GM23338 (cell line): ENCODE measurements at regions not wholly inside any gene's neighbourhood (a gene's known extent, or its start where the extent isn't known, plus 50 kb on each side); places are given as distances from the start of the nearest gene placed in this dataset.

Source experiments
- ATAC-seq: fragments of 200-7000 bp; cut with Tn5 transposase; 3 replicates; pipeline ENCODE4 v1.9.1; 2020
- DNase-seq: peaks from one replicate; pipeline ENCODE4 v3.0.0-alpha.2; 2015; ENCODE audit warnings: low spot score
- H2AFZ ChIP-seq: fragments of 200-600 bp; sonication (generic); 2 replicates; pipeline ENCODE4 v1.8.0; 2016; ENCODE audit warnings: antibody characterized with exemption, mild to moderate bottlenecking, moderate library complexity
- H3F3A ChIP-seq: fragments of 200-600 bp; sonication (generic); replicated peaks from 2 replicates; pipeline ENCODE4 v1.8.0; 2017; ENCODE audit warnings: antibody characterized with exemption, mixed run types, low read depth
- H3K27ac ChIP-seq: fragments of 200-600 bp; sonication (generic); 2 replicates; pipeline ENCODE4 v1.6.1; 2016; ENCODE audit warnings: low read depth
- H3K27me3 ChIP-seq: fragments of 200-600 bp; sonication (generic); 2 replicates; pipeline ENCODE4 v1.8.0; 2016; ENCODE audit warnings: mild to moderate bottlenecking, mixed run types, moderate library complexity; ENCODE audit not compliant: insufficient read depth
- H3K36me3 ChIP-seq: fragments of 200-600 bp; sonication (generic); 2 replicates; pipeline ENCODE4 v1.8.0; 2016; ENCODE audit warnings: mild to moderate bottlenecking; ENCODE audit not compliant: insufficient read depth
- H3K4me1 ChIP-seq: fragments of 200-600 bp; sonication (generic); 2 replicates; pipeline ENCODE4 v1.8.0; 2016; ENCODE audit warnings: mild to moderate bottlenecking, moderate library complexity; ENCODE audit not compliant: insufficient read depth
- H3K4me2 ChIP-seq: fragments of 200-600 bp; sonication (generic); 2 replicates; pipeline ENCODE4 v1.7.1; 2017; ENCODE audit warnings: mixed run types
- H3K4me3 ChIP-seq: fragments of 200-600 bp; sonication (generic); 2 replicates; pipeline ENCODE4 v1.6.1; 2016; ENCODE audit warnings: mixed run types
- H3K79me2 ChIP-seq: fragments of 200-600 bp; sonication (generic); replicated peaks from 2 replicates; pipeline ENCODE4 v1.8.0; 2017; ENCODE audit warnings: mild to moderate bottlenecking; ENCODE audit not compliant: insufficient read depth
- H3K9me2 ChIP-seq: fragments of 200-600 bp; sonication (generic); 2 replicates; pipeline ENCODE4 v1.8.0; 2017; ENCODE audit not compliant: insufficient read depth
- H4K20me1 ChIP-seq: fragments of 200-600 bp; sonication (generic); replicated peaks from 2 replicates; pipeline ENCODE4 v1.8.0; 2017; ENCODE audit warnings: mild to moderate bottlenecking; ENCODE audit not compliant: insufficient read depth
- H3K27ac Mint-ChIP-seq: 2 replicates; pipeline ENCODE4 v1.8.0; 2020; ENCODE audit warnings: inconsistent platforms, mild to moderate bottlenecking, moderate library complexity, mixed read lengths
- H3K27me3 Mint-ChIP-seq: 3 replicates; pipeline ENCODE4 v1.8.0; 2022; ENCODE audit warnings: low read depth, mild to moderate bottlenecking, moderate library complexity, mixed read lengths, inconsistent platforms; ENCODE audit not compliant: insufficient read depth, poor library complexity
- H3K36me3 Mint-ChIP-seq: 3 replicates; pipeline ENCODE4 v1.8.0; 2021; ENCODE audit warnings: low read depth, mild to moderate bottlenecking, inconsistent platforms, moderate library complexity, mixed read lengths
- H3K4me1 Mint-ChIP-seq: 3 replicates; pipeline ENCODE4 v1.8.0; 2020; ENCODE audit warnings: mild to moderate bottlenecking, inconsistent platforms, mixed read lengths
- H3K4me3 Mint-ChIP-seq: 3 replicates; pipeline ENCODE4 v1.8.0; 2021; ENCODE audit warnings: moderate library complexity, mild to moderate bottlenecking, inconsistent platforms, mixed read lengths
- H3K9me3 Mint-ChIP-seq: 3 replicates; pipeline ENCODE4 v1.8.0; 2020; ENCODE audit warnings: moderate library complexity, mild to moderate bottlenecking, inconsistent platforms, mixed read lengths
- CREB1 ChIP-seq: fragments of 250-450 bp; sonication (Bioruptor Pico); IDR thresholded peaks from 2 replicates; pipeline ENCODE4 v1.5.0; 2020; ENCODE audit warnings: low read depth, mild to moderate bottlenecking, moderate library complexity
- CTCF ChIP-seq, 2 experiments: fragments of 200-600 bp in 1 of 2; sonication (generic) in 1 of 2; conservative IDR thresholded peaks; 2 replicates each; pipeline versions ENCODE4 v1.5.1 to v1.6.1; 2016 to 2017; ENCODE audit warnings: antibody characterized with exemption in 2 of 2, low read depth in 2 of 2, mild to moderate bottlenecking in 2 of 2, moderate library complexity in 1 of 2
- EZH2 ChIP-seq: fragments of 200-600 bp; sonication (generic); IDR thresholded peaks from one replicate; pipeline ENCODE4 v1.8.0; 2017; ENCODE audit warnings: antibody characterized with exemption, mild to moderate bottlenecking, low read depth; ENCODE audit not compliant: unreplicated experiment
- EZH2phosphoT487 ChIP-seq: fragments of 200-600 bp; sonication (generic); IDR thresholded peaks from one replicate; pipeline ENCODE4 v1.8.1; 2018; ENCODE audit warnings: antibody characterized with exemption; ENCODE audit not compliant: unreplicated experiment
- JUNB ChIP-seq: IDR thresholded peaks from one replicate; pipeline ENCODE4 v1.6.1; 2016; ENCODE audit warnings: antibody characterized with exemption; ENCODE audit not compliant: unreplicated experiment
- NANOG ChIP-seq: IDR thresholded peaks from 2 replicates; pipeline ENCODE4 v1.6.1; 2016; ENCODE audit warnings: antibody characterized with exemption, borderline replicate concordance
- POLR2AphosphoS5 ChIP-seq: IDR thresholded peaks from 2 replicates; pipeline ENCODE4 v1.6.1; 2016; ENCODE audit warnings: antibody characterized with exemption, low read depth
- STAT1 ChIP-seq: IDR thresholded peaks from one replicate; pipeline ENCODE4 v1.6.1; 2016; ENCODE audit warnings: antibody characterized with exemption; ENCODE audit not compliant: unreplicated experiment
- ZNF114 ChIP-seq: fragments of 250-450 bp; sonication (Bioruptor Pico); IDR thresholded peaks from 2 replicates; pipeline ENCODE4 v1.5.0; 2020; ENCODE audit warnings: mild to moderate bottlenecking, moderate library complexity
- ZNF331 ChIP-seq: fragments of 250-450 bp; sonication (Bioruptor Pico); IDR thresholded peaks from 2 replicates; pipeline ENCODE4 v1.5.0; 2020; ENCODE audit warnings: low read depth, mild to moderate bottlenecking, moderate library complexity
- ZNF462 ChIP-seq: fragments of 250-450 bp; sonication (Bioruptor Pico); IDR thresholded peaks from 2 replicates; pipeline ENCODE4 v1.5.0; 2020; ENCODE audit warnings: mild to moderate bottlenecking, moderate library complexity
- TF ChIP-seq, protein P1 (sequence below): IDR thresholded peaks from one replicate; pipeline ENCODE4 v1.6.1; 2018; ENCODE audit warnings: antibody characterized with exemption; ENCODE audit not compliant: unreplicated experiment
- TF ChIP-seq, protein P2 (sequence below): IDR thresholded peaks from 2 replicates; pipeline ENCODE4 v1.6.1; 2016; ENCODE audit warnings: antibody characterized with exemption

GRCh38 chr5:43997647-43998272 is 391.5 kb downstream of the FGF10 start:
- Mint-ChIP-seq H3K4me3 (no peak overlapping the region), H3K9me3 (no peaks in the 10 kb centered on the region), H3K27ac (no peak overlapping the region), H3K27me3 (no peaks in the 10 kb centered on the region), H3K4me1 (peaks cover 15% of the 10 kb centered on the region), H3K36me3 (no peaks in the 10 kb centered on the region)
- ATAC-seq = 0 out of 3 replicates have a peak, but pooled peaks have one; percentile 34
- Histone ChIP-seq H3F3A (no peaks in the 10 kb centered on the region), H3K27ac (no peak overlapping the region), H3K9me2 (peaks cover 5% of the 10 kb centered on the region), H3K4me2 (no peak overlapping the region), H3K4me1 (0 out of 2 replicates have a peak, but pooled peaks cover 4% of the 10 kb centered on the region), H3K27me3 (no peaks in the 10 kb centered on the region), H4K20me1 (no peaks in the 10 kb centered on the region), H3K79me2 (no peaks in the 10 kb centered on the region), H3K36me3 (no peaks in the 10 kb centered on the region), H3K4me3 (no peak overlapping the region), H2AFZ (peak overlapping the region; percentile 66)
- TF ChIP-seq POLR2AphosphoS5 (no peak), STAT1 (no peak), EZH2 (no peak), ZNF114 (CRISPR knock-in tag) (no peak), NANOG (no peak), JUNB (no peak), CREB1 (CRISPR knock-in tag) (no peak), ZNF462 (CRISPR knock-in tag) (no peak), CTCF (conservative IDR thresholded peaks at IDR 0.05; ENCODE audit: low read depth in 2 of 2) (no peak), ZNF331 (no peak), EZH2phosphoT487 (no peak)
- TF ChIP-seq, protein P1, sequence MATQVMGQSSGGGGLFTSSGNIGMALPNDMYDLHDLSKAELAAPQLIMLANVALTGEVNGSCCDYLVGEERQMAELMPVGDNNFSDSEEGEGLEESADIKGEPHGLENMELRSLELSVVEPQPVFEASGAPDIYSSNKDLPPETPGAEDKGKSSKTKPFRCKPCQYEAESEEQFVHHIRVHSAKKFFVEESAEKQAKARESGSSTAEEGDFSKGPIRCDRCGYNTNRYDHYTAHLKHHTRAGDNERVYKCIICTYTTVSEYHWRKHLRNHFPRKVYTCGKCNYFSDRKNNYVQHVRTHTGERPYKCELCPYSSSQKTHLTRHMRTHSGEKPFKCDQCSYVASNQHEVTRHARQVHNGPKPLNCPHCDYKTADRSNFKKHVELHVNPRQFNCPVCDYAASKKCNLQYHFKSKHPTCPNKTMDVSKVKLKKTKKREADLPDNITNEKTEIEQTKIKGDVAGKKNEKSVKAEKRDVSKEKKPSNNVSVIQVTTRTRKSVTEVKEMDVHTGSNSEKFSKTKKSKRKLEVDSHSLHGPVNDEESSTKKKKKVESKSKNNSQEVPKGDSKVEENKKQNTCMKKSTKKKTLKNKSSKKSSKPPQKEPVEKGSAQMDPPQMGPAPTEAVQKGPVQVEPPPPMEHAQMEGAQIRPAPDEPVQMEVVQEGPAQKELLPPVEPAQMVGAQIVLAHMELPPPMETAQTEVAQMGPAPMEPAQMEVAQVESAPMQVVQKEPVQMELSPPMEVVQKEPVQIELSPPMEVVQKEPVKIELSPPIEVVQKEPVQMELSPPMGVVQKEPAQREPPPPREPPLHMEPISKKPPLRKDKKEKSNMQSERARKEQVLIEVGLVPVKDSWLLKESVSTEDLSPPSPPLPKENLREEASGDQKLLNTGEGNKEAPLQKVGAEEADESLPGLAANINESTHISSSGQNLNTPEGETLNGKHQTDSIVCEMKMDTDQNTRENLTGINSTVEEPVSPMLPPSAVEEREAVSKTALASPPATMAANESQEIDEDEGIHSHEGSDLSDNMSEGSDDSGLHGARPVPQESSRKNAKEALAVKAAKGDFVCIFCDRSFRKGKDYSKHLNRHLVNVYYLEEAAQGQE = no peak
- TF ChIP-seq, protein P2, sequence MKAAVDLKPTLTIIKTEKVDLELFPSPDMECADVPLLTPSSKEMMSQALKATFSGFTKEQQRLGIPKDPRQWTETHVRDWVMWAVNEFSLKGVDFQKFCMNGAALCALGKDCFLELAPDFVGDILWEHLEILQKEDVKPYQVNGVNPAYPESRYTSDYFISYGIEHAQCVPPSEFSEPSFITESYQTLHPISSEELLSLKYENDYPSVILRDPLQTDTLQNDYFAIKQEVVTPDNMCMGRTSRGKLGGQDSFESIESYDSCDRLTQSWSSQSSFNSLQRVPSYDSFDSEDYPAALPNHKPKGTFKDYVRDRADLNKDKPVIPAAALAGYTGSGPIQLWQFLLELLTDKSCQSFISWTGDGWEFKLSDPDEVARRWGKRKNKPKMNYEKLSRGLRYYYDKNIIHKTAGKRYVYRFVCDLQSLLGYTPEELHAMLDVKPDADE = no peak
- DNase-seq = no peak
